ENCODE measurements at regions not wholly inside any gene's neighbourhood (a gene's known extent, or its start where the extent isn't known, plus 50 kb on each side); places are given as distances from the start of the nearest gene placed in this dataset.

DNA sequence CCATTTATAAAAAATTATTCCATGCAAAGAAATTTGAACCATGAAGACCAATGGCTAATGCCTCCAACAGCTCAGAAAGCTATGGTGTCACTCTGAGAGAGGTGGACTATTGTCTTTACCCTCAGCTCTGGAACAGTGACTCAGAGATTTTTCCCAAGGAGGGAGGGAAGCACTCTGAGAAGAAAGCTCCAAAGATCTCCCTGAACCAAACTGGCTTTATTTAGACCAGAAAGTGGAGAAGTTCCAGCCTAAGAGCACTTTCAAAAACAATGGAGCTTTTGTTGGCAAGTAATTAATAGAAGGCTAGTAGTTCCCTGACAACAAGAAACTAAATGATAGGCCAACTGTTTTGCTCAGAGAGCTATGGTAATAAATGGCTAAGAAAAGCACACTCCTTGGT, 599.9 kb upstream of the MDGA2 start:
- Histone ChIP-seq H3K27me3 (ENCODE audit: insufficient read depth, low read length) (no peaks in the 10 kb centered on the region), H4K20me1 (ENCODE audit: insufficient read depth) (no peaks in the 10 kb centered on the region), H3K4me3 (replicated peaks in 1 of 2; ENCODE audit: low read depth in 1 of 2, low read length in 2 of 2) (no peak overlapping the region), H3K9me3 (ENCODE audit: control insufficient read depth in 1 of 2, insufficient read depth in 1 of 2, low read depth in 1 of 2, low read length in 2 of 2) (no peaks in the 10 kb centered on the region), H3K79me2 (ENCODE audit: insufficient read depth, low read length) (no peaks in the 10 kb centered on the region), H3K27ac (ENCODE audit: low read depth, low read length) (no peak overlapping the region), H3K4me1 (ENCODE audit: control insufficient read depth in 1 of 2, insufficient read depth in 2 of 2, low read length in 2 of 2) (no peaks in the 10 kb centered on the region), H2AFZ (ENCODE audit: low read depth, low read length, poor library complexity, severe bottlenecking) (no peak overlapping the region), H3K4me2 (ENCODE audit: low read length) (no peak overlapping the region), H3K9ac (ENCODE audit: low read length) (no peak overlapping the region), H3K9me2 (ENCODE audit: insufficient read depth) (no peaks in the 10 kb centered on the region), H3K36me3 (ENCODE audit: control insufficient read depth in 1 of 2, insufficient read depth in 2 of 2, low read length in 2 of 2) (no peaks in the 10 kb centered on the region)
- ChIA-PET RAD21 (ENCODE audit: low non-redundant PET in 1 of 2, low total read pairs in 2 of 2, uncharacterized antibody in 2 of 2, unreplicated experiment in 2 of 2) (no interaction called here), CTCF (no interaction called here), POLR2A (no interaction called here)
- intact Hi-C loops (cut with micrococcal nuclease): no loop called here
- no peak for DNase-seq (ENCODE audit: low read depth, low spot score)
- no TSS peak for BruUV-seq (replicated peaks)
- TF ChIP-seq, protein P1, sequence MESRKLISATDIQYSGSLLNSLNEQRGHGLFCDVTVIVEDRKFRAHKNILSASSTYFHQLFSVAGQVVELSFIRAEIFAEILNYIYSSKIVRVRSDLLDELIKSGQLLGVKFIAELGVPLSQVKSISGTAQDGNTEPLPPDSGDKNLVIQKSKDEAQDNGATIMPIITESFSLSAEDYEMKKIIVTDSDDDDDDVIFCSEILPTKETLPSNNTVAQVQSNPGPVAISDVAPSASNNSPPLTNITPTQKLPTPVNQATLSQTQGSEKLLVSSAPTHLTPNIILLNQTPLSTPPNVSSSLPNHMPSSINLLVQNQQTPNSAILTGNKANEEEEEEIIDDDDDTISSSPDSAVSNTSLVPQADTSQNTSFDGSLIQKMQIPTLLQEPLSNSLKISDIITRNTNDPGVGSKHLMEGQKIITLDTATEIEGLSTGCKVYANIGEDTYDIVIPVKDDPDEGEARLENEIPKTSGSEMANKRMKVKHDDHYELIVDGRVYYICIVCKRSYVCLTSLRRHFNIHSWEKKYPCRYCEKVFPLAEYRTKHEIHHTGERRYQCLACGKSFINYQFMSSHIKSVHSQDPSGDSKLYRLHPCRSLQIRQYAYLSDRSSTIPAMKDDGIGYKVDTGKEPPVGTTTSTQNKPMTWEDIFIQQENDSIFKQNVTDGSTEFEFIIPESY (IDR thresholded peaks at IDR 0.05; ENCODE audit: extremely low read depth, insufficient replicate concordance, low read length): no peak
- TF ChIP-seq EGR1 (IDR thresholded peaks at IDR 0.05; ENCODE audit: low read depth) (no peak), FOSL1 (IDR thresholded peaks at IDR 0.05; ENCODE audit: low read depth) (no peak), CBX3 (IDR thresholded peaks at IDR 0.05; ENCODE audit: low read depth) (no peak), ZFX (IDR thresholded peaks at IDR 0.05) (no peak), EZH2 (IDR thresholded peaks at IDR 0.05) (no peak), JUND (IDR thresholded peaks at IDR 0.05) (no peak), YY1 (IDR thresholded peaks at IDR 0.05; ENCODE audit: extremely low read depth, insufficient replicate concordance, low read depth, low read length) (no peak)
- TF ChIP-seq, protein P2, sequence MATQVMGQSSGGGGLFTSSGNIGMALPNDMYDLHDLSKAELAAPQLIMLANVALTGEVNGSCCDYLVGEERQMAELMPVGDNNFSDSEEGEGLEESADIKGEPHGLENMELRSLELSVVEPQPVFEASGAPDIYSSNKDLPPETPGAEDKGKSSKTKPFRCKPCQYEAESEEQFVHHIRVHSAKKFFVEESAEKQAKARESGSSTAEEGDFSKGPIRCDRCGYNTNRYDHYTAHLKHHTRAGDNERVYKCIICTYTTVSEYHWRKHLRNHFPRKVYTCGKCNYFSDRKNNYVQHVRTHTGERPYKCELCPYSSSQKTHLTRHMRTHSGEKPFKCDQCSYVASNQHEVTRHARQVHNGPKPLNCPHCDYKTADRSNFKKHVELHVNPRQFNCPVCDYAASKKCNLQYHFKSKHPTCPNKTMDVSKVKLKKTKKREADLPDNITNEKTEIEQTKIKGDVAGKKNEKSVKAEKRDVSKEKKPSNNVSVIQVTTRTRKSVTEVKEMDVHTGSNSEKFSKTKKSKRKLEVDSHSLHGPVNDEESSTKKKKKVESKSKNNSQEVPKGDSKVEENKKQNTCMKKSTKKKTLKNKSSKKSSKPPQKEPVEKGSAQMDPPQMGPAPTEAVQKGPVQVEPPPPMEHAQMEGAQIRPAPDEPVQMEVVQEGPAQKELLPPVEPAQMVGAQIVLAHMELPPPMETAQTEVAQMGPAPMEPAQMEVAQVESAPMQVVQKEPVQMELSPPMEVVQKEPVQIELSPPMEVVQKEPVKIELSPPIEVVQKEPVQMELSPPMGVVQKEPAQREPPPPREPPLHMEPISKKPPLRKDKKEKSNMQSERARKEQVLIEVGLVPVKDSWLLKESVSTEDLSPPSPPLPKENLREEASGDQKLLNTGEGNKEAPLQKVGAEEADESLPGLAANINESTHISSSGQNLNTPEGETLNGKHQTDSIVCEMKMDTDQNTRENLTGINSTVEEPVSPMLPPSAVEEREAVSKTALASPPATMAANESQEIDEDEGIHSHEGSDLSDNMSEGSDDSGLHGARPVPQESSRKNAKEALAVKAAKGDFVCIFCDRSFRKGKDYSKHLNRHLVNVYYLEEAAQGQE (IDR thresholded peaks at IDR 0.05; ENCODE audit: low read depth): no peak
- TF ChIP-seq, protein P3, sequence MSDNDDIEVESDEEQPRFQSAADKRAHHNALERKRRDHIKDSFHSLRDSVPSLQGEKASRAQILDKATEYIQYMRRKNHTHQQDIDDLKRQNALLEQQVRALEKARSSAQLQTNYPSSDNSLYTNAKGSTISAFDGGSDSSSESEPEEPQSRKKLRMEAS (IDR thresholded peaks at IDR 0.05): no peak
- no peak for ATAC-seq
